ENCODE measurements at regions not wholly inside any gene's neighbourhood (a gene's known extent, or its start where the extent isn't known, plus 50 kb on each side); places are given as distances from the start of the nearest gene placed in this dataset.

DNA sequence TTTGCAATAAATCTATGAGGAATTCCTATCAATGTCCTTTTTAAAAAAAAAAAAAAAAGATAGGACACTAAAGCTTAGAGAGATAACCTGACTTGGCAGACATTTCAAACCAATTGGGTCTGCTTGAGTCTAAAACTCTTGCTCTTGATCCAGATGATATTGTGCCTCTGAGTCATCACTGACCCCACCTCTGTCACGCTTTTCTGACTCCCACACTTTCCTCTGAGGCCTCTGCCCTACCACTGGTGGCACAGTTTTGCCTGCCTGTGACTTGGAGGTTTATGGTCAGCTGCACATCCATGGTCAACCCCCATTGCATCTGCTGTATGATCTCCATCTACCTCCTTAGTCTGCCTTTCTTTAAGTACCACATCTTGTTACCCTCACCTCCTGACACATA is 328.7 kb downstream of the SPRY2 start:
- ATAC-seq (no peak; the same call in 1 of the 2 replicates), DNase-seq (ENCODE audit: low read depth, low spot score) (no peak)
- ChIA-PET POLR2A (no interaction called here), CTCF (no interaction called here), RAD21 (ENCODE audit: low non-redundant PET in 1 of 2, low total read pairs in 2 of 2, uncharacterized antibody in 2 of 2, unreplicated experiment in 2 of 2) (no interaction called here)
- BruUV-seq (replicated peaks) = no TSS peak
- no peak overlapping the region for H2AFZ ChIP-seq (ENCODE audit: low read depth, low read length, poor library complexity, severe bottlenecking)
- H3K27ac ChIP-seq (ENCODE audit: low read depth, low read length) = no peak overlapping the region
- H3K4me3 ChIP-seq (replicated peaks in 1 of 2; ENCODE audit: low read depth in 1 of 2, low read length in 2 of 2) = no peak overlapping the region
- no peaks in the 10 kb centered on the region for H3K9me2 ChIP-seq (ENCODE audit: insufficient read depth)
- TF ChIP-seq, protein P1, sequence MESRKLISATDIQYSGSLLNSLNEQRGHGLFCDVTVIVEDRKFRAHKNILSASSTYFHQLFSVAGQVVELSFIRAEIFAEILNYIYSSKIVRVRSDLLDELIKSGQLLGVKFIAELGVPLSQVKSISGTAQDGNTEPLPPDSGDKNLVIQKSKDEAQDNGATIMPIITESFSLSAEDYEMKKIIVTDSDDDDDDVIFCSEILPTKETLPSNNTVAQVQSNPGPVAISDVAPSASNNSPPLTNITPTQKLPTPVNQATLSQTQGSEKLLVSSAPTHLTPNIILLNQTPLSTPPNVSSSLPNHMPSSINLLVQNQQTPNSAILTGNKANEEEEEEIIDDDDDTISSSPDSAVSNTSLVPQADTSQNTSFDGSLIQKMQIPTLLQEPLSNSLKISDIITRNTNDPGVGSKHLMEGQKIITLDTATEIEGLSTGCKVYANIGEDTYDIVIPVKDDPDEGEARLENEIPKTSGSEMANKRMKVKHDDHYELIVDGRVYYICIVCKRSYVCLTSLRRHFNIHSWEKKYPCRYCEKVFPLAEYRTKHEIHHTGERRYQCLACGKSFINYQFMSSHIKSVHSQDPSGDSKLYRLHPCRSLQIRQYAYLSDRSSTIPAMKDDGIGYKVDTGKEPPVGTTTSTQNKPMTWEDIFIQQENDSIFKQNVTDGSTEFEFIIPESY (IDR thresholded peaks at IDR 0.05; ENCODE audit: extremely low read depth, insufficient replicate concordance, low read length) = no peak
- TF ChIP-seq SP1 (IDR thresholded peaks at IDR 0.05; ENCODE audit: low read depth) (no peak), FOSL1 (IDR thresholded peaks at IDR 0.05; ENCODE audit: low read depth) (no peak), POLR2AphosphoS5 (IDR thresholded peaks at IDR 0.05; ENCODE audit: low read depth, low read length) (no peak), RAD21 (IDR thresholded peaks at IDR 0.05; ENCODE audit: low read depth) (no peak), SIN3A (IDR thresholded peaks at IDR 0.05; ENCODE audit: low read depth) (no peak), JUND (IDR thresholded peaks at IDR 0.05) (no peak), ZNF274 (IDR thresholded peaks at IDR 0.05; ENCODE audit: low read depth, low read length) (no peak), POLR2A (IDR thresholded peaks at IDR 0.05; ENCODE audit: borderline replicate concordance, extremely low read depth, insufficient read depth, insufficient read length) (no peak), CEBPB (IDR thresholded peaks at IDR 0.05; ENCODE audit: low read depth) (no peak), EZH2phosphoT487 (IDR thresholded peaks at IDR 0.05; ENCODE audit: borderline replicate concordance) (no peak), SRF (IDR thresholded peaks at IDR 0.05; ENCODE audit: low read depth) (no peak), ZFX (IDR thresholded peaks at IDR 0.05) (no peak)
- TF ChIP-seq, protein P2, sequence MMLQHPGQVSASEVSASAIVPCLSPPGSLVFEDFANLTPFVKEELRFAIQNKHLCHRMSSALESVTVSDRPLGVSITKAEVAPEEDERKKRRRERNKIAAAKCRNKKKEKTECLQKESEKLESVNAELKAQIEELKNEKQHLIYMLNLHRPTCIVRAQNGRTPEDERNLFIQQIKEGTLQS (IDR thresholded peaks at IDR 0.05) = no peak
- TF ChIP-seq, protein P3, sequence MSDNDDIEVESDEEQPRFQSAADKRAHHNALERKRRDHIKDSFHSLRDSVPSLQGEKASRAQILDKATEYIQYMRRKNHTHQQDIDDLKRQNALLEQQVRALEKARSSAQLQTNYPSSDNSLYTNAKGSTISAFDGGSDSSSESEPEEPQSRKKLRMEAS (IDR thresholded peaks at IDR 0.05) = no peak
- TF ChIP-seq, protein P4, sequence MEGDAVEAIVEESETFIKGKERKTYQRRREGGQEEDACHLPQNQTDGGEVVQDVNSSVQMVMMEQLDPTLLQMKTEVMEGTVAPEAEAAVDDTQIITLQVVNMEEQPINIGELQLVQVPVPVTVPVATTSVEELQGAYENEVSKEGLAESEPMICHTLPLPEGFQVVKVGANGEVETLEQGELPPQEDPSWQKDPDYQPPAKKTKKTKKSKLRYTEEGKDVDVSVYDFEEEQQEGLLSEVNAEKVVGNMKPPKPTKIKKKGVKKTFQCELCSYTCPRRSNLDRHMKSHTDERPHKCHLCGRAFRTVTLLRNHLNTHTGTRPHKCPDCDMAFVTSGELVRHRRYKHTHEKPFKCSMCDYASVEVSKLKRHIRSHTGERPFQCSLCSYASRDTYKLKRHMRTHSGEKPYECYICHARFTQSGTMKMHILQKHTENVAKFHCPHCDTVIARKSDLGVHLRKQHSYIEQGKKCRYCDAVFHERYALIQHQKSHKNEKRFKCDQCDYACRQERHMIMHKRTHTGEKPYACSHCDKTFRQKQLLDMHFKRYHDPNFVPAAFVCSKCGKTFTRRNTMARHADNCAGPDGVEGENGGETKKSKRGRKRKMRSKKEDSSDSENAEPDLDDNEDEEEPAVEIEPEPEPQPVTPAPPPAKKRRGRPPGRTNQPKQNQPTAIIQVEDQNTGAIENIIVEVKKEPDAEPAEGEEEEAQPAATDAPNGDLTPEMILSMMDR (IDR thresholded peaks at IDR 0.05 in 2 of 3, conservative IDR thresholded peaks at IDR 0.05 in 1 of 3; ENCODE audit: borderline replicate concordance in 1 of 3, insufficient read depth in 1 of 3, low read depth in 2 of 3, low read length in 2 of 3) = no peak
- TF ChIP-seq, protein P5, sequence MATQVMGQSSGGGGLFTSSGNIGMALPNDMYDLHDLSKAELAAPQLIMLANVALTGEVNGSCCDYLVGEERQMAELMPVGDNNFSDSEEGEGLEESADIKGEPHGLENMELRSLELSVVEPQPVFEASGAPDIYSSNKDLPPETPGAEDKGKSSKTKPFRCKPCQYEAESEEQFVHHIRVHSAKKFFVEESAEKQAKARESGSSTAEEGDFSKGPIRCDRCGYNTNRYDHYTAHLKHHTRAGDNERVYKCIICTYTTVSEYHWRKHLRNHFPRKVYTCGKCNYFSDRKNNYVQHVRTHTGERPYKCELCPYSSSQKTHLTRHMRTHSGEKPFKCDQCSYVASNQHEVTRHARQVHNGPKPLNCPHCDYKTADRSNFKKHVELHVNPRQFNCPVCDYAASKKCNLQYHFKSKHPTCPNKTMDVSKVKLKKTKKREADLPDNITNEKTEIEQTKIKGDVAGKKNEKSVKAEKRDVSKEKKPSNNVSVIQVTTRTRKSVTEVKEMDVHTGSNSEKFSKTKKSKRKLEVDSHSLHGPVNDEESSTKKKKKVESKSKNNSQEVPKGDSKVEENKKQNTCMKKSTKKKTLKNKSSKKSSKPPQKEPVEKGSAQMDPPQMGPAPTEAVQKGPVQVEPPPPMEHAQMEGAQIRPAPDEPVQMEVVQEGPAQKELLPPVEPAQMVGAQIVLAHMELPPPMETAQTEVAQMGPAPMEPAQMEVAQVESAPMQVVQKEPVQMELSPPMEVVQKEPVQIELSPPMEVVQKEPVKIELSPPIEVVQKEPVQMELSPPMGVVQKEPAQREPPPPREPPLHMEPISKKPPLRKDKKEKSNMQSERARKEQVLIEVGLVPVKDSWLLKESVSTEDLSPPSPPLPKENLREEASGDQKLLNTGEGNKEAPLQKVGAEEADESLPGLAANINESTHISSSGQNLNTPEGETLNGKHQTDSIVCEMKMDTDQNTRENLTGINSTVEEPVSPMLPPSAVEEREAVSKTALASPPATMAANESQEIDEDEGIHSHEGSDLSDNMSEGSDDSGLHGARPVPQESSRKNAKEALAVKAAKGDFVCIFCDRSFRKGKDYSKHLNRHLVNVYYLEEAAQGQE (IDR thresholded peaks at IDR 0.05; ENCODE audit: low read depth) = no peak
- peaks cover 0 to 5% of the 10 kb centered on the region in 2 experiments; a peak in 2 of 4 replicates for H3K4me1 ChIP-seq (ENCODE audit: control insufficient read depth in 1 of 2, insufficient read depth in 2 of 2, low read length in 2 of 2)
- H3K9me3 ChIP-seq (ENCODE audit: control insufficient read depth in 1 of 2, insufficient read depth in 1 of 2, low read depth in 1 of 2, low read length in 2 of 2) = no peaks in the 10 kb centered on the region; a peak in 1 of 4 replicates
- no peaks in the 10 kb centered on the region for H3K36me3 ChIP-seq (ENCODE audit: control insufficient read depth in 1 of 2, insufficient read depth in 2 of 2, low read length in 2 of 2)
- no peak overlapping the region for H3K9ac ChIP-seq (ENCODE audit: low read length)
- H3K79me2 ChIP-seq (ENCODE audit: insufficient read depth, low read length) = no peaks in the 10 kb centered on the region
- peak overlapping the region; percentile 22; the same call in 1 of the 2 replicates for H3K4me2 ChIP-seq (ENCODE audit: low read length)
- no peaks in the 10 kb centered on the region for H3K27me3 ChIP-seq (ENCODE audit: insufficient read depth, low read length)
- no peaks in the 10 kb centered on the region for H4K20me1 ChIP-seq (ENCODE audit: insufficient read depth)
- intact Hi-C loops (cut with micrococcal nuclease) = no loop called here
